Fibroblast of villous mesenchyme (primary cell): ENCODE measurements at regions not wholly inside any gene's neighbourhood (a gene's known extent, or its start where the extent isn't known, plus 50 kb on each side); places are given as distances from the start of the nearest gene placed in this dataset.

ENCODE experiments used
- DNase-seq: peaks from one replicate; pipeline ENCODE4 v3.0.0-alpha.2; 2010; ENCODE audit warnings: low read depth
- H3K4me3 ChIP-seq: 2 replicates; pipeline ENCODE4 v1.5.1; 2011; ENCODE audit warnings: low read depth, mild to moderate bottlenecking, low read length
- TF ChIP-seq, protein P1 (sequence below): IDR thresholded peaks from 2 replicates; pipeline ENCODE4 v1.5.1; 2012; ENCODE audit warnings: low read depth, mild to moderate bottlenecking, low read length; ENCODE audit not compliant: insufficient read depth

DNA sequence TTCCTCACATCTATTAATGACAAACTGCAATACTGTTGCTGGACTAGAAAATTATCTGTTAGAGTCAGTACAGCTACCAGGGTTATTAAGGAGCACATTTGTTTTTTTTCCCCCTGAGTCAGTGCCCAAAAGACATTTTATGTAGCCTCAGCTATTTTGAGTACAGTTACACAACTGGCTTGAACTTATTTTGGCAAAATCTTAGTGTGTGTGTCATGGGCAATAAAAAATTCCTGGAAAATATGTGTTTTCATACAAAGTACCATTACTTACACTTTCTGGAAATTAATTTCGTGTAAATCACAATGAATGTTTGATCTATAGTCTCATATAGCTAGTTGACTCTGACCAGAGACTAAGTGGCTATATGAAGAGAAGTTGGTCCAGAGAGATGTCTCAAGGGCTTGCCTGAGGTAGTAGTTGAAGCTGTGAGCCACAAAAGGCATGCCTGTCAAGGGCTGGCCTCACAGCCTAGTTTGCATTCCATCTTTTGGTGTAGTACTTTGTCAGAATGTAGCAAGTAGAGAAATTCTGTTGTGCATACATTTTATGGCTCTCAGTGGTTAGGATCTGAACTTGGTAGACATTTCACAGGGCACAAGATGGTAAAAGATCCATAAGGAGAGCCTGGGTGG is 283.4 kb downstream of the MTX2 start:
- no peak overlapping the region for H3K4me3 ChIP-seq
- peak; percentile 56 for DNase-seq
- TF ChIP-seq, protein P1, sequence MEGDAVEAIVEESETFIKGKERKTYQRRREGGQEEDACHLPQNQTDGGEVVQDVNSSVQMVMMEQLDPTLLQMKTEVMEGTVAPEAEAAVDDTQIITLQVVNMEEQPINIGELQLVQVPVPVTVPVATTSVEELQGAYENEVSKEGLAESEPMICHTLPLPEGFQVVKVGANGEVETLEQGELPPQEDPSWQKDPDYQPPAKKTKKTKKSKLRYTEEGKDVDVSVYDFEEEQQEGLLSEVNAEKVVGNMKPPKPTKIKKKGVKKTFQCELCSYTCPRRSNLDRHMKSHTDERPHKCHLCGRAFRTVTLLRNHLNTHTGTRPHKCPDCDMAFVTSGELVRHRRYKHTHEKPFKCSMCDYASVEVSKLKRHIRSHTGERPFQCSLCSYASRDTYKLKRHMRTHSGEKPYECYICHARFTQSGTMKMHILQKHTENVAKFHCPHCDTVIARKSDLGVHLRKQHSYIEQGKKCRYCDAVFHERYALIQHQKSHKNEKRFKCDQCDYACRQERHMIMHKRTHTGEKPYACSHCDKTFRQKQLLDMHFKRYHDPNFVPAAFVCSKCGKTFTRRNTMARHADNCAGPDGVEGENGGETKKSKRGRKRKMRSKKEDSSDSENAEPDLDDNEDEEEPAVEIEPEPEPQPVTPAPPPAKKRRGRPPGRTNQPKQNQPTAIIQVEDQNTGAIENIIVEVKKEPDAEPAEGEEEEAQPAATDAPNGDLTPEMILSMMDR, result no peak

DNA sequence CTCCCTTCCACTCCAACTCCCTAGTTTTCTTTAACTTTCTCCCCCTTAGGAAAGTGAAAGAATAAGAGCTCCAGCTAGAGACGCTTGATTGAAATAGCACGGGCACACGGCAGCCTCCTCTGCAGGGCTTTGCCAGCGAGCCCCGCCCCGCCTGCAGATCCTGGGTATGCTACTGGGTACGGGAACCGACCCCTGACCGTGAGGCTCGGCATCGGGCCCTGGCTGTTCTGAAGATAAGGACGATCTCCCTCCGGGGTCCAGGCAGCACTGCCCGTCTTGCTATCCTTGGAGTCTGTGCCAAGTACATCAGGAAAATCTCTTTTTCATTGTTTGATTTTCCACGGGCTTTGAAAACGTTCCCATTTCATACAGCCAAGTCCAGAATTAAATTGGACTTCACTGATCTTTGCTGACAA is 284.5 kb downstream of the MTX2 start:
- TF ChIP-seq, protein P1, result no peak
- peak; percentile 37 for DNase-seq
- peak overlapping the region; percentile 59 for H3K4me3 ChIP-seq

DNA sequence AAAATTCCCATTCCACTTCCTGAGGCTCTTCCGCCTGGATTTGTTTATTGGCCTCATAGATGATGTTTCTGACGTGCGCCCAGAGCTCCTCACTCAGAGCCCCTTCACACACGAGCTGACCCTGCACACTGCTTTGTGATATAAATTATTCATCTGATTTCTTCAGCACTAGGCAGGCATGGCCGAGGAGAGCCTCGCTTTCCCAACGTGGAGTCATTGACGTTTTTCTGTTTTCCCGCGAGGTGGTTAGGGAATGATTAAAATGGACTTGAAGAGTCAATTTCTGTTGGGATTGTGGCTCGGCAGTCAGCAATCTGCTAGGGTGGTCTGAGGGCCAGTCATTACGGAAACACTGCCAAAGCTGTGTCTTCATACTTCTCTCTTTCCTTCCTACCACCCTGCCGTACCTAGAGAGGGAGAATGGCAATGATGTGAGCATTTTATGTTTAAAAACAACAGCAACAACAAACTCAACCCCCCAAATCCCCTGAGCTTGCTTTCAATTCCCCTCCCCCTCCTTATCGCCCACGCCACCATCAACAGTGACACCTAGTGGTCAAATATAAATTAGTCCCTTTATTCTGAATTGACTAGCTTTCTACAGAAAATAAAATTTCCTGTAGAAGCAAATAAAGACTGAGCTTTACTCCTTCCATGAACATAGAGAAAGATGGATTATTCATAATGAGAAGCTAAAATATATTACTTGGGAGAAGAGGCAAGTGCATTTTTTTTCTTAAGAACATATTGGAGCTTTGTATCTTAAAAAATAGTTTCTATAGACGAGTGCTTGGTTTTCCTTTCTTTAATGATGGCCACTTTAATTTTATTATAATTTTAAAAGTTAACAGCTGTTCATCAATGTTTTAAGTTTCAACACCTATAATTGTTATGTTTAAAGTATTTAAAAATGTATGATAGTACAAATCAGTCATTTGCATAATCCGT is 285.1 kb downstream of the MTX2 start:
- peak overlapping the region; percentile 59 for H3K4me3 ChIP-seq
- peak; percentile 69 for DNase-seq
- TF ChIP-seq, protein P1, result peak; percentile 73

GRCh38 chr2:176555112-176555511 is 285.9 kb downstream of the MTX2 start:
- H3K4me3 ChIP-seq, result no peak overlapping the region
- no peak for DNase-seq
- TF ChIP-seq, protein P1, result no peak

DNA sequence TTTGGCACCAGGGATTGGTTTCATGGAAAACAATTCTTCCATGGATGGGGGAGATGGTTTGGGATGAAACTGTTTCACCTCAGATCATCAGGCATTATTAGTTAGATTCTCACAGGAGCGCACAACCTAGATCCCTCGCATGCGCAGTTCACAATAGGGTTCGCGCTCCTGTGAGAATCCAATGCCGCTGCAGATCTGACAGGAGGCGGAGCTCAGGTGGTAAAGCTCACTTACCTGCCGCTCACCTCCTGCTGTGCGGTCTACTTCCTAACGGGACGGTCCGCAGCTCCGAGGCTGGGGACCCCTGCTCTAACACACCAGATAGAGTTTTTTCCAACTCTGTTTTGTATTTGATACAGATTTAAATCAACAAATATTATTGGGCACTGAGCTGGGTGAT is 286.5 kb downstream of the MTX2 start:
- TF ChIP-seq, protein P1, result no peak

GRCh38 chr2:176556373-176556772 is 287.1 kb downstream of the MTX2 start:
- H3K4me3 ChIP-seq, result no peak overlapping the region
- DNase-seq, result no peak
- TF ChIP-seq, protein P1, result no peak

More for the DNA sequence above, 286.5 kb downstream of the MTX2 start:
- no peak overlapping the region for H3K4me3 ChIP-seq
- no peak for DNase-seq
